ENCODE measurements at regions not wholly inside any gene's neighbourhood (a gene's known extent, or its start where the extent isn't known, plus 50 kb on each side); places are given as distances from the start of the nearest gene placed in this dataset.

GRCh38 chr12:115667116-115667515, 610.4 kb downstream of the MED13L start:
- H3K9me3 ChIP-seq (ENCODE audit: severe bottlenecking), result no peaks in the 10 kb centered on the region
- peak; percentile 21 for DNase-seq
- peak overlapping the region; percentile 10 for H3K27ac ChIP-seq
- peaks cover 3% of the 10 kb centered on the region for H3K27me3 ChIP-seq (ENCODE audit: insufficient read depth, low read depth, severe bottlenecking)
- no peak for TF ChIP-seq CTCF (IDR thresholded peaks at IDR 0.05; ENCODE audit: low read depth, low read length)
- no peaks in the 10 kb centered on the region for H3K36me3 ChIP-seq
- H3K4me3 ChIP-seq (ENCODE audit: low read depth, low read length), result no peak overlapping the region

GRCh38 chr12:115666168-115666567, 611.3 kb downstream of the MED13L start:
- DNase-seq, result no peak
- H3K4me3 ChIP-seq (ENCODE audit: low read depth, low read length), result no peak overlapping the region

GRCh38 chr12:115661112-115661511, 616.4 kb downstream of the MED13L start:
- no peak for DNase-seq
- Histone ChIP-seq H3K27ac (no peak overlapping the region), H3K36me3 (no peaks in the 10 kb centered on the region), H3K4me3 (ENCODE audit: low read depth, low read length) (no peak overlapping the region), H3K27me3 (ENCODE audit: insufficient read depth, low read depth, severe bottlenecking) (peaks cover 3% of the 10 kb centered on the region), H3K9me3 (ENCODE audit: severe bottlenecking) (no peaks in the 10 kb centered on the region)
- TF ChIP-seq CTCF (IDR thresholded peaks at IDR 0.05; ENCODE audit: low read depth, low read length), result no peak

More at GRCh38 chr12:115666168-115666567, 611.3 kb downstream of the MED13L start:
- no peaks in the 10 kb centered on the region for H3K36me3 ChIP-seq
- no peak overlapping the region for H3K27ac ChIP-seq
- TF ChIP-seq CTCF (IDR thresholded peaks at IDR 0.05; ENCODE audit: low read depth, low read length), result no peak
- peaks cover 3% of the 10 kb centered on the region for H3K27me3 ChIP-seq (ENCODE audit: insufficient read depth, low read depth, severe bottlenecking)
- no peaks in the 10 kb centered on the region for H3K9me3 ChIP-seq (ENCODE audit: severe bottlenecking)

GRCh38 chr12:115660211-115660805, 617.2 kb downstream of the MED13L start:
- Histone ChIP-seq H3K27ac (no peak overlapping the region), H3K36me3 (no peaks in the 10 kb centered on the region), H3K27me3 (ENCODE audit: insufficient read depth, low read depth, severe bottlenecking) (peaks cover 5% of the 10 kb centered on the region), H3K4me3 (ENCODE audit: low read depth, low read length) (no peak overlapping the region), H3K9me3 (ENCODE audit: severe bottlenecking) (no peaks in the 10 kb centered on the region)
- DNase-seq, result no peak
- TF ChIP-seq CTCF (IDR thresholded peaks at IDR 0.05; ENCODE audit: low read depth, low read length), result no peak

GRCh38 chr12:115659422-115659821, 618.1 kb downstream of the MED13L start:
- H3K27me3 ChIP-seq (ENCODE audit: insufficient read depth, low read depth, severe bottlenecking), result peaks cover 5% of the 10 kb centered on the region

More at GRCh38 chr12:115659422-115659821, 618.1 kb downstream of the MED13L start:
- H3K36me3 ChIP-seq, result no peaks in the 10 kb centered on the region
- H3K27ac ChIP-seq, result no peak overlapping the region
- no peaks in the 10 kb centered on the region for H3K9me3 ChIP-seq (ENCODE audit: severe bottlenecking)
- DNase-seq, result no peak
- no peak for TF ChIP-seq CTCF (IDR thresholded peaks at IDR 0.05; ENCODE audit: low read depth, low read length)
- H3K4me3 ChIP-seq (ENCODE audit: low read depth, low read length), result no peak overlapping the region

Data from WERI-Rb-1 (cell line).